Large intestine (tissue), 3 donors: ENCODE measurements at regions not wholly inside any gene's neighbourhood (a gene's known extent, or its start where the extent isn't known, plus 50 kb on each side); places are given as distances from the start of the nearest gene placed in this dataset.

ENCODE experiments used
- DNase-seq, 2 donors: peaks; one replicate each; pipeline versions ENCODE4 v3.0.0 to v3.0.0-alpha.2; 2013
- H3K27ac ChIP-seq: one replicate; pipeline ENCODE4 v1.5.1; 2013; ENCODE audit warnings: low read length
- H3K27me3 ChIP-seq: 2 replicates; pipeline ENCODE4 v1.6.1; 2013; ENCODE audit warnings: low read length; ENCODE audit not compliant: control insufficient read depth, insufficient read depth
- H3K36me3 ChIP-seq: 2 replicates; pipeline ENCODE4 v1.6.1; 2013; ENCODE audit warnings: low read length; ENCODE audit not compliant: control insufficient read depth, insufficient read depth
- H3K4me1 ChIP-seq: one replicate; pipeline ENCODE4 v1.6.1; 2013; ENCODE audit warnings: low read length; ENCODE audit not compliant: control insufficient read depth, insufficient read depth
- H3K4me3 ChIP-seq: one replicate; pipeline ENCODE4 v1.5.1; 2013; ENCODE audit warnings: low read length
- H3K9me3 ChIP-seq: one replicate; pipeline ENCODE4 v1.6.1; 2013; ENCODE audit warnings: mild to moderate bottlenecking, low read depth, low read length, moderate library complexity; ENCODE audit not compliant: control insufficient read depth
- WGBS: methylation state at CpG from one replicate; pipeline ENCODE4 v1.1.5; 2013; ENCODE audit warnings: low lambda C conversion rate; ENCODE audit not compliant: insufficient coverage; 5-methylcytosine and 5-hydroxymethylcytosine counted together

- H3K27me3 ChIP-seq, result no peaks in the 10 kb centered on the region
- no peak overlapping the region for H3K4me3 ChIP-seq
- WGBS, result 80% methylated on average over 1 of the region's 22 CpGs
- H3K27ac ChIP-seq, result no peak overlapping the region
- H3K9me3 ChIP-seq, result no peaks in the 10 kb centered on the region
- H3K36me3 ChIP-seq, result no peaks in the 10 kb centered on the region
- H3K4me1 ChIP-seq, result no peaks in the 10 kb centered on the region
- DNase-seq, result no peak
Observed at GRCh38 chr11:69425895-69426544, 55.4 kb upstream of the LINC01488 start.

- DNase-seq, result no peak
- Histone ChIP-seq H3K36me3 (no peaks in the 10 kb centered on the region), H3K9me3 (no peaks in the 10 kb centered on the region), H3K27ac (no peak overlapping the region), H3K27me3 (no peaks in the 10 kb centered on the region), H3K4me3 (no peak overlapping the region), H3K4me1 (no peaks in the 10 kb centered on the region)
- WGBS, result no CpG with 5 or more reads among the region's 6 CpGs
Observed at GRCh38 chr11:69427337-69427736, 54.1 kb upstream of the LINC01488 start.

DNA sequence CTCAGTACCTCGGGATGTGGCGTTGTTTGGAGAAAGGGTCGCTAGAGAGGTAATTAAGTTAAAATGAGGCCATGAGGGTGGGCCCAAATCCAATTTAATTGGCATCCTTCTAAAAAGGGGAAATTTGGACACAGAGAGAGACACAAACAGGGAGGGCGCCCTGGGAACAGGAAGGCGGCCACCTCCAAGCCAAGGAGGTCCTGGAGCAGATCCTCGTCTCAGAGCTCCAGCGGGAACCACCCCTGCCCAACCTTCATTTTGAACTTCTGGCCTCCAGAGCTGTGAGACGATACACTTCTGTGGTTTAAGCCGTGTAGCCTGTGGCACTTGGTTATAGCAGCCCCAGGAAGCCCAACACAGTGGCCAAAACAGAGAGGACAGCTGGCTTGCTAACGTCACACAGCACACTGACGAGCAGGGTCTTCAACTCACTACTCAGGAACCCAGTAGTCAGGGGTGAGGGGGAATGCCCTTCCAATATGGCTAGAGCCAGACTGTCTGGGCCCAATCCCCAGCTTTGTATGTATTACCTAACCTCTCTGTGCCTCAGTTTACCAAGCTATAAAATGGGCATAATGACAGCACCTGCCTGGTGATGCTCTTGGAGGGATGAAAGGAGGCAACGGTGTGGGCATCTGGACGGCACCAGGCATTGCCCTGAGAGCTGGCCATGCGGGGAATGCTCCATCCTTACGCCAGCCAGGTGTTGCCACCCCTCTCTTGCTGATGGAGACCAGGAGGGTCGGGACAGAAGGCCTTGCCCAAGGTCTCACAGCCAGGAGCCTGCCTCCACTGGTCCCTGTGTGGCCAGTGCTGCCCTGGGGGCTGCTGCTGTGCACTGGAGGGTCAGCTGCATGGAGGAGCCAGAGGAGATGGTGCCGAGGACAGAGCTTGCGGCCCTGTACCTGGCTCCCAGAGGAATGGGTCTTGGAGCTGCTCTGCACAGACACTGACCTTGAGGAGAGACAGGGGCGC is 53.3 kb upstream of the LINC01488 start:
- no peaks in the 10 kb centered on the region for H3K9me3 ChIP-seq
- no peak for DNase-seq
- no peak overlapping the region for H3K4me3 ChIP-seq
- H3K27me3 ChIP-seq, result no peaks in the 10 kb centered on the region
- no peaks in the 10 kb centered on the region for H3K4me1 ChIP-seq
- H3K36me3 ChIP-seq, result no peaks in the 10 kb centered on the region
- 60% methylated on average over 1 of the region's 19 CpGs for WGBS
- no peak overlapping the region for H3K27ac ChIP-seq

- DNase-seq, result no peak
- H3K36me3 ChIP-seq, result no peaks in the 10 kb centered on the region
- H3K4me3 ChIP-seq, result no peak overlapping the region
- no peaks in the 10 kb centered on the region for H3K27me3 ChIP-seq
- no peak overlapping the region for H3K27ac ChIP-seq
- no peaks in the 10 kb centered on the region for H3K4me1 ChIP-seq
- no peaks in the 10 kb centered on the region for H3K9me3 ChIP-seq
- no CpG with 5 or more reads among the region's 30 CpGs for WGBS
Observed at GRCh38 chr11:69429716-69430491, 51.6 kb upstream of the LINC01488 start.

DNA sequence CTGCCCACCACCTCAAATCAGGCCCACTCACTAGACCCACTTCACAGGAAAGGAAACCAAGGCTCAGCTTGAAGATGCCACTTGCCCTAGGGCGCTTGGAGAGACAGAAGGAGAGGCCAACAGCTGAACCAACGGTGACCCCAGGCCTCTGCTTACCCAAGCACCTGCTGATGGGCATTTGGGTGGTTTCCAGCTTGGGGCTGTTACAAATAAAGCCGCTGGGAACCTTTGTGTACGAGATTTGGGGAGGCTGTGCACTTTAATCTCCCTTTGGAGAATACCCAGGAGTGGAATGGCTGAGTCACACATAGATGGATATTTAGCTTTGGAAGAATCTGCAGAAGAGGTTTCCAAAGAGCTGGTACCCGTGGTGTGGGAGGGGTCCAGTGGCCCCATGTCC is 50.9 kb upstream of the LINC01488 start:
- Histone ChIP-seq H3K36me3 (no peaks in the 10 kb centered on the region), H3K27ac (no peak overlapping the region), H3K4me3 (no peak overlapping the region), H3K27me3 (no peaks in the 10 kb centered on the region), H3K4me1 (peaks cover 3% of the 10 kb centered on the region), H3K9me3 (no peaks in the 10 kb centered on the region)
- DNase-seq, result no peak
- no CpG with 5 or more reads among the region's 5 CpGs for WGBS

DNA sequence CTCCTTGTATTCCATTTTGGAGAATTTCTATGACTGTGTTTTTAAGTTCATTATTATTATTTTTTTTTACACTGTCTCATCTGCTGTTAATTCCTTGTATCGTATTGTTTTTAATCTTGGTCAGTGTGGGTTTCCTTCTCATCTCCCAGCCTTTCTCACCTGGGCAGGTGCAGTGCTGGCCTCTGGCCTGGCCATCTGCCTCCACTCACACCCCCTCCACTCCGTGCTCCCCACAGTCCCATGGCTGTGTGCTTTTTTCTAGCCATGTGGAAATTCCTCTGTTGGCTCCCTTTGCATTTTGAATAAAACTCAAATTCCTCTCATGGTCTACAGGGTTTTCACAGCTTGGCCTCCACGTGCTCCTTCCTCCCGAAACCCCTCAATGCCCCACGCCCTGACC is 50.3 kb upstream of the LINC01488 start:
- peaks cover 3% of the 10 kb centered on the region for H3K4me1 ChIP-seq
- no peaks in the 10 kb centered on the region for H3K27me3 ChIP-seq
- WGBS, result 100% methylated on average over 4 of the region's 5 CpGs
- no peaks in the 10 kb centered on the region for H3K36me3 ChIP-seq
- DNase-seq, result no peak
- no peaks in the 10 kb centered on the region for H3K9me3 ChIP-seq
- H3K27ac ChIP-seq, result no peak overlapping the region
- H3K4me3 ChIP-seq, result no peak overlapping the region
